Glutamatergic neuron (in vitro differentiated cells): ENCODE measurements at regions not wholly inside any gene's neighbourhood (a gene's known extent, or its start where the extent isn't known, plus 50 kb on each side); places are given as distances from the start of the nearest gene placed in this dataset.

Experiments used
- DNase-seq: peaks from one replicate; pipeline ENCODE4 v3.0.0; 2022
- H3K27ac Mint-ChIP-seq: one replicate; pipeline ENCODE4 v1.8.0; 2020; ENCODE audit warnings: mild to moderate bottlenecking, mixed read lengths, inconsistent platforms; ENCODE audit not compliant: unreplicated experiment
- H3K27me3 Mint-ChIP-seq: one replicate; pipeline ENCODE4 v1.8.0; 2020; ENCODE audit warnings: mild to moderate bottlenecking, moderate library complexity, mixed read lengths, inconsistent platforms; ENCODE audit not compliant: unreplicated experiment
- H3K36me3 Mint-ChIP-seq: one replicate; pipeline ENCODE4 v1.8.0; 2020; ENCODE audit warnings: mild to moderate bottlenecking, mixed read lengths, inconsistent platforms; ENCODE audit not compliant: unreplicated experiment
- H3K4me1 Mint-ChIP-seq: one replicate; pipeline ENCODE4 v1.8.0; 2020; ENCODE audit warnings: mild to moderate bottlenecking, low read depth, mixed read lengths, inconsistent platforms; ENCODE audit not compliant: unreplicated experiment
- H3K4me3 Mint-ChIP-seq: one replicate; pipeline ENCODE4 v1.8.0; 2020; ENCODE audit warnings: mild to moderate bottlenecking, mixed read lengths, inconsistent platforms; ENCODE audit not compliant: unreplicated experiment
- H3K9me3 Mint-ChIP-seq: one replicate; pipeline ENCODE4 v1.8.0; 2020; ENCODE audit warnings: mild to moderate bottlenecking, moderate library complexity, mixed read lengths, inconsistent platforms; ENCODE audit not compliant: unreplicated experiment
- CTCF ChIP-seq: fragments of 200-600 bp; sonication (generic); IDR thresholded peaks from one replicate; pipeline ENCODE4 v1.5.0; 2021; ENCODE audit not compliant: partially characterized antibody, unreplicated experiment

- Mint-ChIP-seq H3K27me3 (no peaks in the 10 kb centered on the region), H3K36me3 (no peaks in the 10 kb centered on the region), H3K27ac (no peak overlapping the region), H3K4me1 (no peaks in the 10 kb centered on the region), H3K4me3 (no peak overlapping the region), H3K9me3 (no peaks in the 10 kb centered on the region)
- no peak for TF ChIP-seq CTCF
- no peak for DNase-seq
These were observed 247.6 kb downstream of the MEIS1 start for GRCh38 chr2:66682476-66682875.

- no peak for TF ChIP-seq CTCF
- Mint-ChIP-seq H3K9me3 (no peaks in the 10 kb centered on the region), H3K36me3 (no peaks in the 10 kb centered on the region), H3K4me3 (no peak overlapping the region), H3K27me3 (no peaks in the 10 kb centered on the region), H3K27ac (no peak overlapping the region), H3K4me1 (no peaks in the 10 kb centered on the region)
- no peak for DNase-seq
These were observed 248.1 kb downstream of the MEIS1 start for GRCh38 chr2:66683064-66683463.

- Mint-ChIP-seq H3K9me3 (no peaks in the 10 kb centered on the region), H3K4me1 (no peaks in the 10 kb centered on the region), H3K36me3 (no peaks in the 10 kb centered on the region), H3K4me3 (no peak overlapping the region), H3K27ac (no peak overlapping the region), H3K27me3 (no peaks in the 10 kb centered on the region)
- no peak for TF ChIP-seq CTCF
- DNase-seq, result no peak
These were observed 248.7 kb downstream of the MEIS1 start for GRCh38 chr2:66683599-66683998.

GRCh38 chr2:66684289-66684688 is 249.4 kb downstream of the MEIS1 start:
- no peak overlapping the region for H3K4me3 Mint-ChIP-seq
- no peak for DNase-seq
- TF ChIP-seq CTCF, result no peak
- no peaks in the 10 kb centered on the region for H3K4me1 Mint-ChIP-seq
- H3K9me3 Mint-ChIP-seq, result no peaks in the 10 kb centered on the region
- H3K36me3 Mint-ChIP-seq, result no peaks in the 10 kb centered on the region
- no peaks in the 10 kb centered on the region for H3K27me3 Mint-ChIP-seq
- H3K27ac Mint-ChIP-seq, result no peak overlapping the region

- Mint-ChIP-seq H3K27ac (no peak overlapping the region), H3K4me1 (no peaks in the 10 kb centered on the region), H3K27me3 (no peaks in the 10 kb centered on the region), H3K9me3 (no peaks in the 10 kb centered on the region), H3K4me3 (no peak overlapping the region), H3K36me3 (no peaks in the 10 kb centered on the region)
- no peak for DNase-seq
- no peak for TF ChIP-seq CTCF
These were observed 251.8 kb downstream of the MEIS1 start for GRCh38 chr2:66686755-66687154.
